Body of pancreas (tissue), 4 donors: ENCODE measurements at regions not wholly inside any gene's neighbourhood (a gene's known extent, or its start where the extent isn't known, plus 50 kb on each side); places are given as distances from the start of the nearest gene placed in this dataset.

Experiments
- CTCF ChIP-seq, 7 experiments: fragments of 450-650 bp in 4 of 7; fragments of 200-600 bp in 3 of 7; sonication (generic) in 3 of 7; IDR thresholded peaks; one replicate each; pipeline ENCODE4 v1.5.1; 2016 to 2019; ENCODE audit warnings: antibody characterized with exemption in 7 of 7
- POLR2A ChIP-seq, 3 donors: fragments of 450-650 bp; IDR thresholded peaks; one replicate each; pipeline ENCODE4 v1.6.1; 2016; ENCODE audit warnings: antibody characterized with exemption in 3 of 3, mild to moderate bottlenecking in 2 of 3

- no peak for TF ChIP-seq CTCF (IDR thresholded peaks at IDR 0.05)
- TF ChIP-seq POLR2A (IDR thresholded peaks at IDR 0.05), result no peak
Measured at GRCh38 chr1:219550201-219550600, 62.7 kb downstream of the ZC3H11B start.
